B cell (primary cell): ENCODE measurements at regions not wholly inside any gene's neighbourhood (a gene's known extent, or its start where the extent isn't known, plus 50 kb on each side); places are given as distances from the start of the nearest gene placed in this dataset.
"Not testable (repeated sequence)": the region's sequence is repeated elsewhere in the genome, so short reads cannot be mapped to it uniquely, and the experiment has no call there.

Experiments used
- ATAC-seq: fragments of 200-7000 bp; cut with Tn5 transposase; one replicate; pipeline ENCODE4 v1.10.0; 2021; ENCODE audit warnings: low read depth, mild to moderate bottlenecking, moderate number of reproducible peaks, moderate library complexity
- CTCF ChIA-PET: fragments of 350-600 bp; sonication (Branson Sonifier 250); formaldehyde crosslinking; loops from one replicate; lab custom pipeline; 2021; ENCODE audit warnings: antibody characterized with exemption, inconsistent platforms; lab: Charles Lee
- POLR2A ChIA-PET: fragments of 350-600 bp; sonication (Branson Sonifier 250); formaldehyde crosslinking; loops from one replicate; lab custom pipeline; 2021; ENCODE audit warnings: antibody characterized with exemption; lab: Charles Lee
- DNase-seq: peaks from one replicate; pipeline ENCODE4 v3.0.0; 2013
- H2AFZ ChIP-seq: 2 replicates; pipeline ENCODE4 v1.6.1; 2012; ENCODE audit warnings: mild to moderate bottlenecking, low read depth, low read length; ENCODE audit not compliant: insufficient read depth, poor library complexity, severe bottlenecking
- H3K27ac ChIP-seq, 2 donors: 1 replicate in 1 of 2; 2 replicates in 1 of 2; pipeline ENCODE4 v1.5.1; 2012 to 2013; ENCODE audit warnings: low read length in 2 of 2, mild to moderate bottlenecking in 2 of 2, moderate library complexity in 1 of 2
- H3K27me3 ChIP-seq, 4 experiments: fragments of 200-600 bp in 1 of 4; sonication (generic) in 1 of 4; replicated peaks in 1 of 4; 1 replicate in 2 of 4; 2 replicates in 2 of 4; pipeline versions ENCODE4 v1.6.1 to v1.7.0; 2013 to 2016; ENCODE audit warnings: low read length in 3 of 4, mild to moderate bottlenecking in 2 of 4, mixed read lengths in 1 of 4, moderate library complexity in 1 of 4; ENCODE audit not compliant: insufficient read depth in 4 of 4, control insufficient read depth in 3 of 4; ENCODE audit errors: control extremely low read depth in 1 of 4
- H3K36me3 ChIP-seq, 2 experiments: replicated peaks in 1 of 2; 1 replicate in 1 of 2; 2 replicates in 1 of 2; pipeline versions ENCODE4 v1.6.1 to v1.7.1; 2013; ENCODE audit warnings: low read length in 1 of 2; ENCODE audit not compliant: insufficient read depth in 2 of 2, control insufficient read depth in 1 of 2; ENCODE audit errors: control extremely low read depth in 1 of 2, extremely low read depth in 1 of 2
- H3K4me1 ChIP-seq, 2 donors: fragments of 200-600 bp in 1 of 2; sonication (generic) in 1 of 2; 1 replicate in 1 of 2; 2 replicates in 1 of 2; pipeline versions ENCODE4 v1.5.1 to v1.6.1; 2013 to 2017; ENCODE audit warnings: low read length in 2 of 2; ENCODE audit not compliant: control insufficient read depth in 2 of 2, insufficient read depth in 2 of 2
- H3K4me2 ChIP-seq: replicated peaks from 2 replicates; pipeline ENCODE3; 2012; ENCODE audit warnings: mild to moderate bottlenecking, low read depth, low read length; ENCODE audit not compliant: poor library complexity, severe bottlenecking
- H3K4me3 ChIP-seq, 5 experiments: fragments of 200-600 bp in 1 of 5; sonication (generic) in 1 of 5; 1 replicate in 3 of 5; 2 replicates in 2 of 5; pipeline versions ENCODE4 v1.5.1 to v1.7.0; 2011 to 2016; ENCODE audit warnings: low read length in 4 of 5, mild to moderate bottlenecking in 4 of 5, low read depth in 2 of 5, control low read depth in 1 of 5, moderate library complexity in 1 of 5; ENCODE audit not compliant: insufficient read depth in 1 of 5; ENCODE audit errors: control extremely low read depth in 1 of 5, extremely low read depth in 1 of 5
- H3K79me2 ChIP-seq: fragments of 200-600 bp; sonication (generic); one replicate; pipeline ENCODE4 v1.6.0; 2016; ENCODE audit warnings: low read length; ENCODE audit not compliant: control insufficient read depth, insufficient read depth
- H3K9ac ChIP-seq: fragments of 200-600 bp; sonication (generic); 2 replicates; pipeline ENCODE4 v1.6.1; 2017; ENCODE audit warnings: mild to moderate bottlenecking, low read length, moderate library complexity
- H3K9me3 ChIP-seq, 3 donors: one replicate each; pipeline versions ENCODE4 v1.6.1 to v1.7.1; 2013; ENCODE audit warnings: low read length in 2 of 3; ENCODE audit not compliant: control insufficient read depth in 2 of 3, insufficient read depth in 1 of 3; ENCODE audit errors: control extremely low read depth in 1 of 3
- H4K20me1 ChIP-seq: 2 replicates; pipeline ENCODE4 v1.6.0; 2012; ENCODE audit warnings: mild to moderate bottlenecking, low read length; ENCODE audit not compliant: insufficient read depth, control insufficient read depth, poor library complexity, severe bottlenecking
- H3K27ac Mint-ChIP-seq: one replicate; pipeline ENCODE4 v1.8.0; 2021; ENCODE audit warnings: mixed read lengths
- H3K27me3 Mint-ChIP-seq: one replicate; pipeline ENCODE4 v1.8.0; 2021; ENCODE audit warnings: mixed read lengths
- H3K4me1 Mint-ChIP-seq: one replicate; pipeline ENCODE4 v1.8.0; 2021; ENCODE audit warnings: mixed read lengths
- H3K4me3 Mint-ChIP-seq: one replicate; pipeline ENCODE4 v1.8.0; 2021; ENCODE audit warnings: mixed read lengths
- H3K9me3 Mint-ChIP-seq: one replicate; pipeline ENCODE4 v1.8.0; 2022; ENCODE audit warnings: mixed read lengths; ENCODE audit not compliant: insufficient read depth
- EZH2 ChIP-seq: IDR thresholded peaks from 2 replicates; pipeline ENCODE4 v1.6.1; 2012; ENCODE audit warnings: borderline replicate concordance, low read depth, mild to moderate bottlenecking, moderate library complexity, low read length; ENCODE audit not compliant: insufficient read depth, poor library complexity, severe bottlenecking
- WGBS: methylation state at CpG from one replicate; pipeline ENCODE4 v1.1.5; 2013; ENCODE audit warnings: missing lambda C conversion rate; ENCODE audit not compliant: insufficient coverage; 5-methylcytosine and 5-hydroxymethylcytosine counted together
- intact Hi-C: fragments of 100-400 bp; cut with micrococcal nuclease; formaldehyde crosslinking; loops from one replicate; pipeline ENCODE4 v1.10.0; 2022
- TF ChIP-seq, protein P1 (sequence below): fragments of 200-600 bp; IDR thresholded peaks from one replicate; pipeline ENCODE4 v1.8.0; 2022; ENCODE audit warnings: antibody characterized with exemption, mild to moderate bottlenecking

DNA sequence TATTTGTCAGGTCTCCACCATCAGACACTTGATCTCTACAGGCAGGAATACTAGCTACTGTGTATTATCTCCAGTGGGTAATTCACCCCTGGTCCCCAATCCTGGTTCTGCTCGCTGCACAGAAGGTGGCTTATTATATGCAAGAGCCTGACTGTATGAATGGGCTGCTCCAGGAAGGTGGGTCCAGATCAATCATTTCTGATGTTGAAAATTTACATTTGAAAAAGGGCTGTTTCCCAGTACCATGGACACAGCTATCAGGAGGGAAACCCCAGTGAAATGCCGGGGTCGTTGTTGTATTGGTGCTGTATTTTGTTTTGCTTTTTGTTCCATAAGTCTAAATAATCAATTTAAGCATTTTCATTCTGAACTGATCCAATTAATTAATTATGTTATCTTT is 367.6 kb downstream of the RND3 start:
- ATAC-seq = no peak
- intact Hi-C loops = no loop called here

DNA sequence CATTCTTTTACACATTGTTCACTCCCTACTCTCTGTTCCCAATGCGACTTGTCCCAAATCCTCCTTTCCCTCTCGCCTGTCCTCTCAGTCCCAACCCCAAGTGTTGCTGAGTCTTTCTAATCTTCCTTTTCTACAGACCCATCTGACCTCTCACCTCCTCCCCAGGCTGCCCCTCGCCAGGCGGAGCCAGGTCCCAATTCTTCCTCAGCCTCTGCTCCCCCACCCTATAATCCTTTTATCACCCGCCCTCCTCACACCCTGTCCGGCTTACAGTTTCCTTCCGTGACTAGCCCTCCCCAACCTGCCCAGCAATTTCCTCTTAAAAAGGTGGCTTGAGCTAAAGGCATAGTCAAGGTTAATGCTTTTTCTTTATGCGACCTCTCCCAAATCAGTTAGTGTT is 373.4 kb downstream of the RND3 start:
- H3K9me3 Mint-ChIP-seq, H3K4me3 Mint-ChIP-seq, H3K4me1 Mint-ChIP-seq, H3K27ac Mint-ChIP-seq, POLR2A ChIA-PET, H3K4me1 ChIP-seq, H3K36me3 ChIP-seq, H3K27ac ChIP-seq, ATAC-seq, H3K4me3 ChIP-seq, DNase-seq, H3K79me2 ChIP-seq, H3K27me3 Mint-ChIP-seq, H3K9ac ChIP-seq, H2AFZ ChIP-seq, H3K4me2 ChIP-seq, CTCF ChIA-PET, H3K9me3 ChIP-seq, intact Hi-C loops, H4K20me1 ChIP-seq, H3K27me3 ChIP-seq: not testable (repeated sequence)
- WGBS = 86% methylated on average over 8 of the region's 8 CpGs

More for the DNA sequence above, 367.6 kb downstream of the RND3 start:
- Mint-ChIP-seq H3K27me3 (no peaks in the 10 kb centered on the region), H3K4me3 (no peak overlapping the region), H3K9me3 (no peaks in the 10 kb centered on the region), H3K4me1 (no peaks in the 10 kb centered on the region), H3K27ac (no peak overlapping the region)
- DNase-seq = no peak
- H3K4me2 ChIP-seq = no peak overlapping the region
- H4K20me1 ChIP-seq = no peaks in the 10 kb centered on the region
- no peak overlapping the region for H3K9ac ChIP-seq
- no peaks in the 10 kb centered on the region for H3K36me3 ChIP-seq
- no peak for TF ChIP-seq EZH2
- TF ChIP-seq, protein P1, sequence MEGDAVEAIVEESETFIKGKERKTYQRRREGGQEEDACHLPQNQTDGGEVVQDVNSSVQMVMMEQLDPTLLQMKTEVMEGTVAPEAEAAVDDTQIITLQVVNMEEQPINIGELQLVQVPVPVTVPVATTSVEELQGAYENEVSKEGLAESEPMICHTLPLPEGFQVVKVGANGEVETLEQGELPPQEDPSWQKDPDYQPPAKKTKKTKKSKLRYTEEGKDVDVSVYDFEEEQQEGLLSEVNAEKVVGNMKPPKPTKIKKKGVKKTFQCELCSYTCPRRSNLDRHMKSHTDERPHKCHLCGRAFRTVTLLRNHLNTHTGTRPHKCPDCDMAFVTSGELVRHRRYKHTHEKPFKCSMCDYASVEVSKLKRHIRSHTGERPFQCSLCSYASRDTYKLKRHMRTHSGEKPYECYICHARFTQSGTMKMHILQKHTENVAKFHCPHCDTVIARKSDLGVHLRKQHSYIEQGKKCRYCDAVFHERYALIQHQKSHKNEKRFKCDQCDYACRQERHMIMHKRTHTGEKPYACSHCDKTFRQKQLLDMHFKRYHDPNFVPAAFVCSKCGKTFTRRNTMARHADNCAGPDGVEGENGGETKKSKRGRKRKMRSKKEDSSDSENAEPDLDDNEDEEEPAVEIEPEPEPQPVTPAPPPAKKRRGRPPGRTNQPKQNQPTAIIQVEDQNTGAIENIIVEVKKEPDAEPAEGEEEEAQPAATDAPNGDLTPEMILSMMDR = no peak
- CTCF ChIA-PET = no interaction called here
- no peak overlapping the region for H2AFZ ChIP-seq
- no CpG with 5 or more reads among the region's 3 CpGs for WGBS
- no peaks in the 10 kb centered on the region for H3K79me2 ChIP-seq
- H3K4me3 ChIP-seq = no peak overlapping the region
- H3K9me3 ChIP-seq = peaks cover 0 to 4% (median 0%) of the 10 kb centered on the region in 3 donors
- no peaks in the 10 kb centered on the region for H3K4me1 ChIP-seq
- POLR2A ChIA-PET = no interaction called here
- no peak overlapping the region for H3K27ac ChIP-seq
- no peaks in the 10 kb centered on the region for H3K27me3 ChIP-seq
